ENCODE measurements at regions not wholly inside any gene's neighbourhood (a gene's known extent, or its start where the extent isn't known, plus 50 kb on each side); places are given as distances from the start of the nearest gene placed in this dataset.

DNA sequence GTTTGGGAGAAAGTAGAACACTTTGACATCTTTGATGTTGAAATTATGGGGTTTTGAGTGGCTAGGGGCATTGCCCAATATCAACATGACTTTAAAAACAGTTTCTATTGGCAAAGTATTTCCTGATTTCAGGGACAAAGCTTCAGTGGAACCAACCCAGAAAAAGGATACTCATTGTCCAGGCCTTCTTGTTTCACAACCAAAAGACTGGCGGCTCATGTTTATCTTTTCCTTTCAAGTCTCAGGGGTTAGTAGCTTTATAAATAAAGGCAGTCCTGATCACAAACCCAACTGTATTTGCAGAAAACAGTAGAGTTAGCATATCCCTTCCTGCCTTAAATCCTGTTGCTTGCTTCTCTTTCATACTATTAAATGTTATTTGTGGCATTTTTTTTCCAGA lies 119.1 kb downstream of the SLITRK2 start:
- FAIRE-seq, result no peak
- TF ChIP-seq BRCA1 (IDR thresholded peaks at IDR 0.05; ENCODE audit: low read depth, low read length) (no peak), KDM5A (IDR thresholded peaks at IDR 0.05; ENCODE audit: low read length) (no peak), POU5F1 (IDR thresholded peaks at IDR 0.05; ENCODE audit: low read depth, low read length) (no peak), POLR2AphosphoS5 (IDR thresholded peaks at IDR 0.05; ENCODE audit: low read depth, low read length) (no peak), SRF (IDR thresholded peaks at IDR 0.05; ENCODE audit: low read depth, low read length) (no peak), HDAC6 (IDR thresholded peaks at IDR 0.05; ENCODE audit: low read depth, low read length) (no peak), SP4 (IDR thresholded peaks at IDR 0.05; ENCODE audit: low read length) (no peak), KDM1A (IDR thresholded peaks at IDR 0.05; ENCODE audit: borderline replicate concordance, low read length) (no peak), RNF2 (IDR thresholded peaks at IDR 0.05; ENCODE audit: borderline replicate concordance, low read depth, low read length, missing control alignments, poor library complexity, severe bottlenecking) (no peak), RBBP5 (IDR thresholded peaks at IDR 0.05; ENCODE audit: borderline replicate concordance, low read depth, low read length) (no peak), CHD1 (IDR thresholded peaks at IDR 0.05; ENCODE audit: low read depth, low read length) (no peak), CHD2 (IDR thresholded peaks at IDR 0.05; ENCODE audit: low read length) (no peak), RFX5 (IDR thresholded peaks at IDR 0.05; ENCODE audit: borderline replicate concordance, low read depth, low read length) (no peak), BACH1 (IDR thresholded peaks at IDR 0.05; ENCODE audit: low read length) (no peak)
- TF ChIP-seq, protein P1, sequence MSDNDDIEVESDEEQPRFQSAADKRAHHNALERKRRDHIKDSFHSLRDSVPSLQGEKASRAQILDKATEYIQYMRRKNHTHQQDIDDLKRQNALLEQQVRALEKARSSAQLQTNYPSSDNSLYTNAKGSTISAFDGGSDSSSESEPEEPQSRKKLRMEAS (IDR thresholded peaks at IDR 0.05), result no peak

More for the DNA sequence above, 119.1 kb downstream of the SLITRK2 start:
- Histone ChIP-seq H3K4ac (replicated peaks; ENCODE audit: insufficient read length, low read depth, low read length) (no peak overlapping the region), H2BK15ac (ENCODE audit: low read length) (no peak overlapping the region), H4K5ac (ENCODE audit: insufficient read length, low read depth, low read length) (no peak overlapping the region), H3K4me2 (ENCODE audit: insufficient read depth in 1 of 2, low read depth in 2 of 2, low read length in 2 of 2) (no peak overlapping the region), H3K4me3 (ENCODE audit: extremely low read depth in 1 of 4, insufficient read depth in 2 of 4, low read depth in 3 of 4, low read length in 4 of 4) (no peak overlapping the region), H3K56ac (replicated peaks; ENCODE audit: insufficient read length, low read depth, low read length) (no peak overlapping the region), H3K4me1 (replicated peaks in 1 of 4; ENCODE audit: control insufficient read depth in 3 of 4, insufficient read depth in 4 of 4, low read length in 3 of 4) (no peaks in the 10 kb centered on the region), H2BK12ac (ENCODE audit: low read depth, low read length) (no peak overlapping the region), H3K27me3 (replicated peaks in 1 of 4; ENCODE audit: control insufficient read depth in 3 of 4, extremely low read depth in 1 of 4, insufficient read depth in 3 of 4, low read length in 3 of 4) (no peaks in the 10 kb centered on the region), H3K14ac (ENCODE audit: insufficient read length) (no peak overlapping the region), H2AFZ (ENCODE audit: low read length) (no peak overlapping the region), H3K9ac (replicated peaks in 1 of 4; ENCODE audit: extremely low read depth in 1 of 4, low read depth in 3 of 4, low read length in 3 of 4) (no peak overlapping the region), H2BK20ac (ENCODE audit: low read length) (no peak overlapping the region), H4K20me1 (replicated peaks in 1 of 2; ENCODE audit: control insufficient read depth in 1 of 2, insufficient read depth in 2 of 2, low read length in 2 of 2) (no peaks in the 10 kb centered on the region), H3K9me3 (ENCODE audit: insufficient read depth in 2 of 2, low read depth in 1 of 2, low read length in 1 of 2) (no peaks in the 10 kb centered on the region), H3K27ac (ENCODE audit: low read depth, low read length) (no peak overlapping the region), H2BK120ac (replicated peaks; ENCODE audit: low read depth, low read length) (no peak overlapping the region), H3K18ac (ENCODE audit: extremely low read depth, low read length) (no peak overlapping the region), H4K8ac (ENCODE audit: extremely low read depth, insufficient read depth, low read length) (no peak overlapping the region), H3K23ac (ENCODE audit: insufficient read length) (no peak overlapping the region), H3K79me2 (ENCODE audit: control insufficient read depth in 1 of 2, insufficient read depth in 2 of 2, low read length in 2 of 2) (no peaks in the 10 kb centered on the region), H3K36me3 (ENCODE audit: control insufficient read depth in 2 of 4, insufficient read depth in 4 of 4, low read length in 3 of 4) (no peaks in the 10 kb centered on the region), H2BK5ac (ENCODE audit: low read depth, low read length) (no peak overlapping the region), H4K91ac (replicated peaks; ENCODE audit: insufficient read length, low read length) (no peak overlapping the region), H3K79me1 (ENCODE audit: low read depth, low read length) (no peaks in the 10 kb centered on the region), H2AK5ac (ENCODE audit: low read depth, low read length) (no peak overlapping the region), H3K23me2 (ENCODE audit: low read depth, low read length) (no peaks in the 10 kb centered on the region)
- DNase-seq (ENCODE audit: low read depth in 1 of 2, low spot score in 2 of 2), result no peak
- CTCF ChIA-PET (ENCODE audit: partially characterized antibody), result no interaction called here
- 78% methylated on average over 1 of the region's 1 CpG; no CpG with 5 or more reads in 1 of the 2 experiments for WGBS, 2 experiments (ENCODE audit: extremely low coverage in 1 of 2, insufficient coverage in 1 of 2, insufficient read length in 1 of 2, insufficient replicate concordance in 2 of 2, low coverage in 1 of 2, low lambda C conversion rate in 2 of 2, missing lambda C conversion rate in 1 of 2)
- POLR2A ChIA-PET (ENCODE audit: partially characterized antibody), result no interaction called here
